NCI-H524 treated with DMSO at 0.1 percent for 48 hours (cell line): ENCODE measurements at regions not wholly inside any gene's neighbourhood (a gene's known extent, or its start where the extent isn't known, plus 50 kb on each side); places are given as distances from the start of the nearest gene placed in this dataset.

Source experiments
- DNase-seq: peaks from one replicate; lab custom pipeline; 2025; lab: John Stamatoyannopoulos, UW

DNA sequence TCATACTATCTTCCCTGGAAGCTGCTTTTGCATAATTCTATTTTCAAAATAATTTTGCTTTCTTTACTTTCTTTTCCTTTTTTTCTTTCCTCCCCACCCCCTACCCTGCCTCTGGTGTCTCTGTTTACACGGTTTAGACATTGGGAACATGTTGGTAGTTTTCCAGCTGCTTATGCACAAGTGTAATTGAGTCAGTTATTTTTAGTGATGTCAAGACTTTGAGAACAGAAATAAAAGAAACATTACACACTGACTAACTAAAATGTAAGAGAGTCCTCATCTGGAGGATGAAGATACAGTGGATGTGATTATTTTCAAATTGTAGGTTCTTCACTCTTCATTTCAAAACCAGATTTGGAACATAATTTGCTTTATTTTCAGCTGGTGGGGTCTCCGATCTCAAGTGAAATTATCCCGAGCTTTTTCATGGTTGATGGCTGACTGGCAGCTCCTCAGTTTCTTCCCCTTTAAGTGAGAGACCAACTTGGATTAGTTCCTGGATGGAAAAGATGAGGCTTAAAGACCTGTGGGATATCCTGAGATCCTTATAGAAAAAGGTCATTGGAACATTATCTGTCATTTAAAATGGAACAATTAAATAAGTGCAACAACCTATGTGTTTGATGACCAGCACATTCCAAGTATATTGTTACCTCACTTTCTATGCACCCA lies 154.4 kb upstream of the ZNF462 start:
- DNase-seq: no peak

DNA sequence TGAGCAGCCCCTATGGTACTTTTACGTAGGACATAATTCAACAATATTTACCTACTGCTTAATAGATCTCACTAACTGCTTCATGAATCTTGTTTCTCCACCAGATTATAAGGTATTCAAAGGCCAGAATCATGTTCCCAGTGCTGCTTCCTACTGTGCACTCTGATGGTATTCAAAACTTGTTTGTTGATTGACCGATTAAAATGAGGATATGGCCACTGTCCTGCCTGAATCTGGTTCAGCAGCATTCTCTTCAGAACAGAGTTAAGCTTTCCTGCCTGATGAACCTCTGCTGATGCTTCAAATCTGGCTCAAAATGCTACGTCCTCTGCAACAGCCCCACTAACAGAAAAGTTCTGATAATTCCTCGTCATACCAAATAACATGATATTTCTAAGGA lies 150.7 kb upstream of the ZNF462 start:
- DNase-seq: no peak

DNA sequence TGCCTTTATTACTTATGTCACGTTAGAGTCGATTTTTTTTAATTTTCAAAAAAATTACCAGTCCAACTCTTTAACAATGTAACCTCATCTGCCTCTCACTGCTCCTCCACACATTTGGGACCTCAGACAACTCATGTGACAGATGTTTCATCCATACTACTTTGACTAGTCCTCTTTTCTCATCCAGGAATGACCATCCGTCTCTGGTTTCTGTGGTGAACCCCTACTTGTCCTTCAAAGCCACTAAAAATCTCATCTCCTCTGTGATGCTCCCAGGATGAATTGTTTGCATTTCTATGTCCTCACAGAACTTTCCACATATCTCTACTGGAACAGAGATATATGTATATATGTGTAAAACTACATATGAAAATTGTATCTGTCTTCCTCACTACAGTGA lies 149.8 kb upstream of the ZNF462 start:
- DNase-seq: no peak

DNA sequence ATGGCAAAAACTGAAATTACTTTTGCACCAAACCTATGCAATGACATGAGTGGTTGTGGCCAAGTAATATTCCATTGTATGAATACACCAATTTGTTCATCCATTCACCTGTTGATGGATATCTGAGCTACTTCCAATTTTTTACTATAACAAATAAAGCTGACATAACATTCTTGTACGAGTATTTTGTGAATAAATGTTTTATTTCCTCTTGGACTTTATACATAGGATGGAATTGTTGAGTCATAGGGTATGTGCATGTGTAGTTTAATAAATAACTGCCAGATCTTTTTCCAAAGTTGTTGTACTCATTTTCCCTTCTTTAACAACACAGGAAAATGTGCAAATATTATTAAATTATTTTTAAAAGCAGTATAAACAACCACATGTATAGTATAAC lies 146.1 kb upstream of the ZNF462 start:
- no peak for DNase-seq

DNA sequence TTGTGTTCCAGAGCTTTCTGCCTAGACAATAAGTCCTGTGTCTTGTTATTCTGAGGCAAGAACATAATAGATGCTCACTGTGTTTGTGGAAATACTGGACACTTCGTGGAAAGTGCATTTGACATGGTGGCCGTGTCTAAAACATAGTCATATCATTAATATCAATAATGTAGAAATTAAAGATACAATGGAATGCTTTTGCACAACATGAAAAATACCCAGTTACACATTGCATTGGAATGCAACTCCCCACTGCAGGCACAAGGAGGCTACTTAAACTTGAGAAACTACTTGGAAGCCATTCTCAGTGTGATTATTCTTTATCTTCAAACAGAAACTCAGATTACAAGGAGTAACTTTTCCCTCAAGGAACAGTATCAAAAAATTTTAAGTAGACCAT lies 145.3 kb upstream of the ZNF462 start:
- DNase-seq: peak; percentile 48

DNA sequence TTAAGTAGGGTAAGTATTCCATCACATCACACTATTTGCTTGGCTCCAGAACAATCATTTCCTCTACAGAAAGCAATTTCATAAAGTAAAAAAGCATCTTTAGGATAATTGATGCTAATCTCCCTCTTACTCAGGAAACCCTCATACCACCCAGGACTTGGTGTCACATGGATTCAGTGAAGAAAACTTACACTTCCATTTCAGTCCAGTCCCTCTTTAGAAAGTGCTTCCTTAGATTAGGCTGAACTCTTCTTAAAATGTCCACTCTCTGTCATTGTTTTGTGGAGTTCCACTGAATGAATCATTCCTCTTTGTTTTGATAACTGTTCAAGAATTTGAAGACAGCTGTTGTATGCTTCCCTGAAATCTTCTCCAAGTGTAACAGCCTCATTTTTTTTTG lies 144.0 kb upstream of the ZNF462 start:
- no peak for DNase-seq

DNA sequence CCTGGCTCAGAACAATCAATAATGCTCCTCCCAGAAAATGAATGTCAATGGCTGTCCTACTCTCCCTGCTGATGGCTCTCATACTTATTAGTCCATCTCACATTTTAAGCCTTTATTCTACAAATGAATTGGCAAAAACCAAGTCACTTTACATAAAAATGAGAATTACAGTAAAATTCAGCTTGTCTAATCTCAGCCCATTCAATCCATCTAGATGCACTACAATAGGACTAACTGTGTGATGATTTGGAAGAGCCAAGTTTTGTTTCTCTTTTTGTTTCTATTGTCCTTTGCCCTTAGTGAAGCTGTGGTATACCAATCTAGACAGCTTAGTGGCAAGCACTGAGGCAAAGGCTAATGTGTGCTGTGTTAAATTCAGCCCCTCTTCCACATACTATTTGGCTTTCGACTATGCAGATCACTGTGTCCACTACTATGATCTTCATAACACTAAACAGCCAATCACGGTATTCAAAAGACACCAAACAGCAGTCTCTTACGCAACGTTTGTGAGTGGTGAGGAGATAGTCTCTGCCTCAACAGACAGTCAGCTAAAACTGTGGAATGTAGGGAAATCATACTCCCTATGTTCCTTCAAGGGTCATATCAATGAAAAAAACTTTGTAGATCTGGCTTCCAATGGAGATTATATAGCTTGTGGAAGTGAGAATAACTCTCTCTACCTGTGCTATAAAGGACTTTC lies 140.8 kb upstream of the ZNF462 start:
- DNase-seq: no peak

DNA sequence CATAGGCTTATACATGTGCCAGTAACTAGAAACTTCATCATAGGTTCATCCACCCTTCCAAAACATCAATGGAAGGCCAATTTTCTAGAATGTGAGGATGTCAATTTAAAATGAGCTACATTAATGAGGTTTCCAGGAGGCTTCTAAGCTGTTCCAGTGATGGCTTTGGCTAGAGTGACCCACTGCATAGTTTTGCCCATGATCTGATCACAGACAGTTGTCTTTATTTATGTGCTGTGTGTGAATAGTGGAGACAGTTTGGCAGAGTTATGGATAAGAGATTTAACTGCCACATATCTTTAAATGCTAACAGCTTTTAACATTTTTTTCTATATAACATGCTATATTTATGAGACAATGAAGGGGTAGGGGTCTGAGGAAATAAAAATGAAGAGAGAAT lies 139.0 kb upstream of the ZNF462 start:
- DNase-seq: no peak

- DNase-seq: no peak
Observed at GRCh38 chr9:106724566-106724965, 138.4 kb upstream of the ZNF462 start.

DNA sequence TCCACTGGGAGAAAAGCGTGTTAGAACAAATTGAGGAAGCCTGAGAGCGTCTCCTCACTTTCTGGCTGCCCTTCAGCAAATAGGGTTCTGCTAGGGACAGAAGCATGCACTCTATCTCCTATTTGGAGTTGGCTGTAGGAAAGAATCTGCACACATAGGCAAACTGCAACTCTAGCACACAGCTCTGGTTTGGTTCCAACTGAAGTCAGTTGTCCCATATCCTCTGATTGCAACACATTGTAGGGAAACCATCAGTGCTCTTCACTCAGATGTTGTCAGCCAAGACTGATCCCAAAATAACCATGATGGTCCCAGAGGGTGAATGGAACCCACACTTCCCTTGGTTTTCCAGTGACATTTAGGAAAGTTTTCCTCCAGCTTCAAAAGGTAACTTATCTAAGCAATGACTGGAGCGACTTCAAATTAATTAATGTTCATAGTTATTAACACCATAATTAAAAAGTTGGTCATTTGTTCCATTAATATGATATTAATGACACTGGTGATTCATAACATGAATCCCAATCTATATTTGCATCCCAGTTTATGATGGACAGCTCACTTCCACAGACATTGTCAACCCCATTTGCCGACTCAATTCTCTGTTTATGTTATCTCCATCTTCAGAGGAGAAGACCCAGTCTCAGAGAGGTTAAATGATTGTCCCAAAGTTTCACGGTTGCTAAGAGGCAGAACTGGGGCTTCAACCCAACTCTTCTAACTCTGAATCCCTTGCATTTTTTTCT lies 136.7 kb upstream of the ZNF462 start:
- no peak for DNase-seq

DNA sequence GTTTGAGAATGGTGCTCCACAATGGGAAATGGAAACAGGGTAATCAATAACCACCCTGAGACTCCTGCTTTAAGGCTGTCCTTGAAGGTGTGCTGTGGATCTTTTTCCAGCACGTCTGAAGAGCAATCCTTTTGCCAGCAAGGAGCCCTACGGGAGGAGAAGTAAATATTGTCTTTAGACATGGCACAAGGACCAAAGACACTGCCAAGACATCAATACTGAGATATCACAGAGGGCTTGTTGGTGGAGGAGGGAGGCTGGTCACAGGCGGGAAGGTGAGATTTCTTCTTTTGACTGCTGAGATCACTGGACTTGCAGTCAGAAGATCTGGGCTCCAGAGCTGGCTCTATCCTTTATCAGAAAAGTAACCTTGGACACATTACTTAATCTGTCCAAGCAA lies 135.0 kb upstream of the ZNF462 start:
- no peak for DNase-seq

DNA sequence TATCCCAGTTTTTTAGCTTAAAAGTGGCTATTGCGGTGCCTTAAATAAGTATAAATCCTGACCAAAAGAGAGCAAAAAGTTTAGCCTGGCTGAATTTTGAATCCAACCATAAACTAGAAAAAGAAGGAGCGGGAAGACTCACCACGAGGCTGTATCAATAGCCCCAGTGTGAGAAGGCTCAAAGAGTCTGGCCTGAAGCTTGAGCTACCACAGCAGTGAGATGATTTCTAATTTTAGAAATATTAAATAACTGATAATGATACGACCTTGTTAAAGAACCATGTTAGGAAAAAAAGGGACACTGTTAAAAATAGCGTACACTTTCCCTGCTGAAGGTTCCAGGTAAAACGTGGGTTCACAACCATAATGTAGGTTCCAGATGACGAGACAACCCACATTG lies 134.1 kb upstream of the ZNF462 start:
- no peak for DNase-seq

DNA sequence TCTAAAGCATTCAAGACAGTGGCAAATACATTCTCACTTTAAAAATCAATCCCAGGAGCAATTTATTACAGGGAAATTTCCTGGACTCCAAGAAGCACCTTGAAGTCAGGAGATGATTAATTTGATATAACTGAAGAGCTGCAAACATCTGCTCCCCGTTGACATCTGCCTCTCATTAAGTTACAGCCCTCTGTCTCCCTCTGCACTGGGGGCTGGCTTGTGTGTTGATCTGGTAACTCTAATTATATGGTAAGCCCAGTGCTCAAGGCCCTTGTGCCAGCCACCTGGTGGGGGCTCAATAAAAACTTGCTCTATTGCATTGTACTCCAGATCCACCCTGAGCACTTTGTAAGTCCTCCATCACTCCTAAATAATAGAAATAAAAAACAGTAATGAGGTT lies 131.1 kb upstream of the ZNF462 start:
- peak; percentile 100 for DNase-seq

GRCh38 chr9:106733828-106734380 lies 129.1 kb upstream of the ZNF462 start:
- DNase-seq: no peak

DNA sequence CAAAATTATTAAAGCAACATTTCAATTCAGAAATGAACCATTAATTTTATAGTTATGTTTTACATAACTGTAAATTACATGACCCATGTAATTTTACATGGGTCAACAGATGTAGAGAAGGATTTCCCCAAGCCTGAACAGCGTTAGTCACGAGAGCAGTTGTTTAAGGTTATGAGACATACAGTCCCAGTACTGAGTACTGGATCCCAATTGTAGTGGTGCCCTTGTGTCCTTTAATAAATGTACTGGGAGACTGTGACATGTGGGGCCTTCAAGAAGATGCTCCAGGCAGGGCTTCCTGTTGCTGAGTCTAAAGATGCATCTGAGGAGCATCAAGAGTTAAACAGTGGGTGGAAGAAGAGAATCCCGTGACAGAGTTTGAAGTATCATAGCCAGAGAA lies 125.5 kb upstream of the ZNF462 start:
- no peak for DNase-seq

GRCh38 chr9:106738109-106738508 lies 124.9 kb upstream of the ZNF462 start:
- no peak for DNase-seq

DNA sequence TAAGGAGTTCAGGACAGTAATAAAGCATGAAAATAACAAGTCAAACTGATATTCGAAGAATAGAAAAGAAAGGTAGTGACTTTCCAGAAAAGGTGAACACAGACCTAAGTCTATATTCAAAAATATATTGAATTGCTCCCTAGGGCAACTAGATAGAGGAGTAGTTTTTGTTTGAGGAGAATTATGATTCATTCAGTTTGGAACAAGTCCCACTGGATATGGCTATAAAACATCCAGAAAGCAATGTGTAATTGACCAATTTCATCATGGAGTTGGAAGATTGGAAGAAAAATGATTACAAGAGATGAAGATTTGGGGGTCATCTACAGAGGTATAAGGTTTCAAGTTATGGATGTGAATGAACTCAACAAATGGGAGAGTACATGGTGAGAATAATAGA lies 117.5 kb upstream of the ZNF462 start:
- DNase-seq: no peak

- DNase-seq: no peak
Observed at GRCh38 chr9:106745876-106746275, 117.1 kb upstream of the ZNF462 start.

DNA sequence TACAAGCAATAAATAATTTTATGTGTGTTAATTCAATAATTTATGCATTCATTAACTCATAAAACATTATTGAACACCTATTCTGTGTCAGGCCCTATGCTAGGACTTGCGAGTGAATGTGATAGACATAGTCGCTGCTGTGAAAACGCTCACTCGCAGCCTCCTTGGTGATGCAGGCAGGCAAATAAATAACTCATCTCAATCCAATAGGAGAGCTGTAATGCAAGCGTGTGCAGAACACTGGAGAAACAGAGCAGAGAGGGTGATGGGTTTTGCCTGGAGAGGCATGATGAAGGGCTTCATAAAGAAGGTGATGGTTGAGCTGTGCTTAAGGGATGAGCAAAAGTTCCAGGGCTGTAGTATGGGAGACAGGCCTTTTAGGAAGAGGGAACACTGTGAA lies 111.3 kb upstream of the ZNF462 start:
- no peak for DNase-seq

DNA sequence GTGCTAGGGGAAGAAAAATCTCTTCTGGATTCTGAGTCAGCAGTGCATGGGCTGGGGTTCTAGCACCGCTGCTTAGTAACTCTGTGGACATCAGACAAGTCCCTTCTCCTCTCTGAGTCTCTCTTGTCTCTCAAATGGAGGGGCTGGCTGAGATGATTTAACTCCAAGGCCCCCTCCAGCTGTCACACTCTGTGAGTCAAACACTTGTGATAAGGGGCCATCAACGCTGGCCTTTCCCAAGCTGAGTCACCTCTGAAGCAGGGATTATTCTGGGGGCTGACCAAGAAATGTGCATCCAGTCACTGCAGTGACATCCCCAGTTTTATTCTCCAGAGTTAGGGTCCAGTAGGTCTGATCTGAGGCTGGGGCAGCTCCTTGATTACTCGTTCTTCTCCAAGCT lies 110.4 kb upstream of the ZNF462 start:
- DNase-seq: peak; percentile 54

DNA sequence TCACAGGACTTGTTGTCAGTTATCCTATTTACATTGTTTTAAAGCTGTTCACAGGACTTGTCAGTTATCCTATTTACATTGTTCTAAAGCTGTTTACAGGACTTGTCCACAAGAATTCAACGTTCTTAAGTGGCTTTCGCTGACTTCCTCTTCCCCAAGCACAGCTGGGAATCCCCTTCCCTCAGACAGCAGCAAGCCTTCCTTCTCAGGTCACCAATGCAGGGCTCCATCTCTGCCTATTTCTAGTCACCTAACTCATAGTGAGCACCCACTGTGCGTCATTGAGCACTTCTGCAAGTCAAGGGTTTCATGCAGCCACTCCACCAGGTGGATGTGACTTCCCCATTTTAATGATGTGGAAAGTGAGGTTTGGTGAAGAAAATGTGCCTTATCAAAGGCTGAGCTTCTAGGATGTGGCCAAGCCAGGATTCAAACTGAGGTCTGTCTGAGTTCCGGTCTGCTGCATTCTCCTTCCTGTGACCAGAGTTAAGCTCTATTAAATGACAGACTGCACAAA lies 109.8 kb upstream of the ZNF462 start:
- DNase-seq: no peak

- no peak for DNase-seq
Observed at GRCh38 chr9:106755736-106756135, 107.2 kb upstream of the ZNF462 start.

GRCh38 chr9:106757514-106757913 lies 105.5 kb upstream of the ZNF462 start:
- DNase-seq: no peak
